Hepatocyte (in vitro differentiated cells): ENCODE measurements at regions not wholly inside any gene's neighbourhood (a gene's known extent, or its start where the extent isn't known, plus 50 kb on each side); places are given as distances from the start of the nearest gene placed in this dataset.
A peak's percentile ranks its signal among the peaks of the same experiment; 100 is the strongest.

ENCODE experiments used
- DNase-seq: peaks from one replicate; pipeline ENCODE4 v3.0.0-alpha.2; 2016; ENCODE audit warnings: low spot score
- H2AFZ ChIP-seq: fragments of 200-600 bp; sonication (generic); 2 replicates; pipeline ENCODE4 v1.6.0; 2016; ENCODE audit warnings: antibody characterized with exemption, mild to moderate bottlenecking
- H3K27ac ChIP-seq: fragments of 200-600 bp; sonication (generic); 2 replicates; pipeline ENCODE4 v1.5.1; 2016; ENCODE audit warnings: mild to moderate bottlenecking
- H3K27me3 ChIP-seq: fragments of 200-600 bp; sonication (generic); 2 replicates; pipeline ENCODE4 v1.6.1; 2016
- H3K36me3 ChIP-seq: fragments of 200-600 bp; sonication (generic); replicated peaks from 2 replicates; pipeline ENCODE4 v1.5.1; 2016; ENCODE audit warnings: low read depth; ENCODE audit not compliant: insufficient read depth
- H3K4me1 ChIP-seq: fragments of 200-600 bp; sonication (generic); 2 replicates; pipeline ENCODE4 v1.5.1; 2016; ENCODE audit warnings: mild to moderate bottlenecking, moderate library complexity; ENCODE audit not compliant: insufficient read depth
- H3K4me2 ChIP-seq: fragments of 200-600 bp; sonication (generic); 2 replicates; pipeline ENCODE4 v1.6.0; 2016
- H3K4me3 ChIP-seq: fragments of 200-600 bp; sonication (generic); 2 replicates; pipeline ENCODE4 v1.5.1; 2016; ENCODE audit warnings: mild to moderate bottlenecking
- H3K79me2 ChIP-seq: fragments of 200-600 bp; sonication (generic); 2 replicates; pipeline ENCODE4 v1.6.0; 2017; ENCODE audit warnings: mild to moderate bottlenecking
- H3K9me2 ChIP-seq: fragments of 200-600 bp; sonication (generic); replicated peaks from 2 replicates; pipeline ENCODE4 v1.6.0; 2017; ENCODE audit warnings: mild to moderate bottlenecking; ENCODE audit not compliant: insufficient read depth
- H3K9me3 ChIP-seq: fragments of 200-600 bp; sonication (generic); 2 replicates; pipeline ENCODE4 v1.5.1; 2016; ENCODE audit warnings: low read depth, mild to moderate bottlenecking
- H4K20me1 ChIP-seq: fragments of 200-600 bp; sonication (generic); 2 replicates; pipeline ENCODE4 v1.6.0; 2016; ENCODE audit warnings: mild to moderate bottlenecking; ENCODE audit not compliant: insufficient read depth, poor library complexity, severe bottlenecking
- CTCF ChIP-seq: fragments of 200-600 bp; sonication (generic); IDR thresholded peaks from 2 replicates; pipeline ENCODE4 v1.5.1; 2016; ENCODE audit warnings: antibody characterized with exemption, mild to moderate bottlenecking; ENCODE audit not compliant: poor library complexity
- EZH2 ChIP-seq: fragments of 200-600 bp; sonication (generic); IDR thresholded peaks from 2 replicates; pipeline ENCODE4 v1.6.1; 2016; ENCODE audit warnings: antibody characterized with exemption, mild to moderate bottlenecking, borderline replicate concordance
- EZH2phosphoT487 ChIP-seq: fragments of 200-600 bp; sonication (generic); IDR thresholded peaks from one replicate; pipeline ENCODE4 v1.6.1; 2018; ENCODE audit warnings: antibody characterized with exemption, mild to moderate bottlenecking, low read depth, moderate library complexity; ENCODE audit not compliant: unreplicated experiment, severe bottlenecking
- WGBS: methylation state at CpG from one replicate; pipeline ENCODE4 v1.1.6; 2016; ENCODE audit warnings: low lambda C conversion rate; ENCODE audit errors: missing lambda C conversion rate; 5-methylcytosine and 5-hydroxymethylcytosine counted together

- DNase-seq, result no peak
- TF ChIP-seq EZH2 (no peak), EZH2phosphoT487 (no peak), CTCF (no peak)
- Histone ChIP-seq H4K20me1 (no peaks in the 10 kb centered on the region), H3K4me3 (no peak overlapping the region), H3K36me3 (no peaks in the 10 kb centered on the region), H3K79me2 (no peaks in the 10 kb centered on the region), H3K4me1 (no peaks in the 10 kb centered on the region), H3K27ac (no peak overlapping the region), H3K4me2 (no peak overlapping the region), H3K9me2 (no peaks in the 10 kb centered on the region), H2AFZ (no peak overlapping the region), H3K9me3 (no peaks in the 10 kb centered on the region), H3K27me3 (no peaks in the 10 kb centered on the region)
- 62% methylated on average over 3 of the region's 3 CpGs for WGBS
These were observed 302.4 kb downstream of the KCNS3 start for GRCh38 chr2:18180912-18181311.

GRCh38 chr2:18180031-18180610, 301.7 kb downstream of the KCNS3 start:
- Histone ChIP-seq H2AFZ (no peak overlapping the region), H3K9me2 (no peaks in the 10 kb centered on the region), H3K27me3 (no peaks in the 10 kb centered on the region), H3K36me3 (no peaks in the 10 kb centered on the region), H3K4me1 (no peaks in the 10 kb centered on the region), H3K4me3 (no peak overlapping the region), H3K9me3 (no peaks in the 10 kb centered on the region), H4K20me1 (no peaks in the 10 kb centered on the region), H3K79me2 (no peaks in the 10 kb centered on the region), H3K4me2 (no peak overlapping the region), H3K27ac (no peak overlapping the region)
- 73% methylated on average over 3 of the region's 3 CpGs for WGBS
- no peak for TF ChIP-seq EZH2
- no peak for TF ChIP-seq CTCF
- no peak for TF ChIP-seq EZH2phosphoT487
- no peak for DNase-seq

- Histone ChIP-seq H3K27ac (no peak overlapping the region), H3K36me3 (no peaks in the 10 kb centered on the region), H3K9me2 (no peaks in the 10 kb centered on the region), H4K20me1 (no peaks in the 10 kb centered on the region), H3K4me2 (no peak overlapping the region), H3K9me3 (no peaks in the 10 kb centered on the region), H3K4me3 (no peak overlapping the region), H3K4me1 (no peaks in the 10 kb centered on the region), H2AFZ (no peak overlapping the region), H3K79me2 (no peaks in the 10 kb centered on the region), H3K27me3 (no peaks in the 10 kb centered on the region)
- TF ChIP-seq EZH2 (no peak), EZH2phosphoT487 (no peak), CTCF (peak; percentile 74)
- DNase-seq, result peak; percentile 67
- WGBS, result 38% methylated on average over 1 of the region's 1 CpG
These were observed 300.4 kb downstream of the KCNS3 start for GRCh38 chr2:18178736-18179349.
